ENCODE measurements at regions not wholly inside any gene's neighbourhood (a gene's known extent, or its start where the extent isn't known, plus 50 kb on each side); places are given as distances from the start of the nearest gene placed in this dataset.
"Not testable (repeated sequence)": the region's sequence is repeated elsewhere in the genome, so short reads cannot be mapped to it uniquely, and the experiment has no call there.

GRCh38 chr5:56406221-56406620, 173.1 kb upstream of the ANKRD55 start:
- DNase-seq, result no peak
- no peaks in the 10 kb centered on the region for H3K27me3 ChIP-seq
- FAIRE-seq, result no peak
- no peak for ATAC-seq
- H3K27ac ChIP-seq, result peak overlapping the region in 2 of 4 donors; percentile 49 to 76
- no peaks in the 10 kb centered on the region for H3K36me3 ChIP-seq
- 63% methylated on average over 1 of the region's 1 CpG for WGBS, 2 donors
- H3K4me3 ChIP-seq, result no peak overlapping the region
- intact Hi-C loops (cut with DNase I), result no loop called here
- H3K9me3 ChIP-seq, result no peaks in the 10 kb centered on the region
- peaks cover 8 to 44% (median 35%) of the 10 kb centered on the region in 3 donors for H3K4me1 ChIP-seq
- TF ChIP-seq, protein P1, sequence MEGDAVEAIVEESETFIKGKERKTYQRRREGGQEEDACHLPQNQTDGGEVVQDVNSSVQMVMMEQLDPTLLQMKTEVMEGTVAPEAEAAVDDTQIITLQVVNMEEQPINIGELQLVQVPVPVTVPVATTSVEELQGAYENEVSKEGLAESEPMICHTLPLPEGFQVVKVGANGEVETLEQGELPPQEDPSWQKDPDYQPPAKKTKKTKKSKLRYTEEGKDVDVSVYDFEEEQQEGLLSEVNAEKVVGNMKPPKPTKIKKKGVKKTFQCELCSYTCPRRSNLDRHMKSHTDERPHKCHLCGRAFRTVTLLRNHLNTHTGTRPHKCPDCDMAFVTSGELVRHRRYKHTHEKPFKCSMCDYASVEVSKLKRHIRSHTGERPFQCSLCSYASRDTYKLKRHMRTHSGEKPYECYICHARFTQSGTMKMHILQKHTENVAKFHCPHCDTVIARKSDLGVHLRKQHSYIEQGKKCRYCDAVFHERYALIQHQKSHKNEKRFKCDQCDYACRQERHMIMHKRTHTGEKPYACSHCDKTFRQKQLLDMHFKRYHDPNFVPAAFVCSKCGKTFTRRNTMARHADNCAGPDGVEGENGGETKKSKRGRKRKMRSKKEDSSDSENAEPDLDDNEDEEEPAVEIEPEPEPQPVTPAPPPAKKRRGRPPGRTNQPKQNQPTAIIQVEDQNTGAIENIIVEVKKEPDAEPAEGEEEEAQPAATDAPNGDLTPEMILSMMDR (IDR thresholded peaks at IDR 0.05), result no peak

GRCh38 chr5:56405116-56405908, 172.2 kb upstream of the ANKRD55 start:
- FAIRE-seq, result no peak
- intact Hi-C loops (cut with DNase I), result no loop called here

DNA sequence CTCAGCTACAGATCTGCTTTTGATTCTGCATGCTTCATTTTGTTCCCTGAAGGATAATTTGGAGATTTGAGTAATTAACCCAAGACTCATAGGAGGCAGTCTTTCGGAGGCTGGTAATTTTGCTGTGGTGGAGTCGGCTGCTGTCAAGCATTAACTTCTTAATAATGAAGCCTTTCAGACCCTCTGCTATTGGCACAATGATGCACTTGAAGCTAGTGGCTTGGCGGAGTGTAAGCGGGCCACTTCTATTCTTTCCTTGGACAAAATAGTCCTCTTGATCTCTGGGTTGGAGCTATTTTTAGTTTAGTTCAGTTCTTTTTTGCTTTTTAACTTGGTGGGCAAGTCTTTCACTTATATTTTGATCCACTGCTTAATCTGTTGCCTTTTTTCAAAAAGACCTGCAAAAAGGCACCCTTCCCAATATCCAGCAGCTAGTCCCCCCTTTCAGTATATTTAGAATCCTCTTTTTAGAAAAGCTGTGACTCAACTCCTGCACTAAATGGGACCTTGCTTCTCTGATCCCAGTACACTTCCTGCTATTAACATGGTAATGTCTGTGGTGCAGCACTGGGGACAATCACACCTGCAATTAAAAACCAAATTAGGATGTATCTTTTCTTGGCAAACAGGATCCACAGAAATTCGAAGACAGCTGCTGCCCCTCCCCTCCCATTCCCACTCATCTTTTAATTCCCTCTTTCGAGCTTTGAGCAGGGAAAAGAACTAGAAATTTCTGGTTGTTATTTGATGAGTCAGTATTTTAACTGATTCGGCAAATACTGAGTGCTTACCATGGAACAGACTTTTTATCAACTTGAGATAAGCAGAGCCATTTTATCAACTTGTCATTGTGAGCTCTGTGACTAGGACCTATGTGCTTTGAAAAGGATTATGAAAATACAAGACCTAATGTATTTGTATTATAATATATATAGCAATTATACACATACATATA, 169.4 kb upstream of the ANKRD55 start:
- Histone ChIP-seq H3K4me1 (peaks cover 8 to 39% (median 23%) of the 10 kb centered on the region in 3 donors), H3K27ac (peak overlapping the region in 3 of 4 donors; percentile 22 to 76 (median 25)), H3K36me3 (no peaks in the 10 kb centered on the region), H3K9me3 (no peaks in the 10 kb centered on the region), H3K4me3 (no peak overlapping the region), H3K27me3 (no peaks in the 10 kb centered on the region)
- ATAC-seq, result peak; percentile 61 to 82 (median 80)
- WGBS, 2 donors, result 41 to 49% methylated on average over 7 of the region's 7 CpGs
- no peak for FAIRE-seq
- no peak for DNase-seq
- TF ChIP-seq, protein P1 (IDR thresholded peaks at IDR 0.05), result no peak
- intact Hi-C loops (cut with DNase I), result no loop called here

More at GRCh38 chr5:56405116-56405908, 172.2 kb upstream of the ANKRD55 start:
- TF ChIP-seq, protein P1 (IDR thresholded peaks at IDR 0.05), result no peak
- 23 to 28% methylated on average over 4 of the region's 4 CpGs for WGBS, 2 donors
- DNase-seq, result no peak
- Histone ChIP-seq H3K4me1 (peaks cover 8 to 44% (median 35%) of the 10 kb centered on the region in 3 donors), H3K36me3 (no peaks in the 10 kb centered on the region), H3K4me3 (no peak overlapping the region), H3K27ac (peak overlapping the region in 3 of 4 donors; percentile 42 to 76 (median 49)), H3K27me3 (no peaks in the 10 kb centered on the region), H3K9me3 (no peaks in the 10 kb centered on the region)
- peak; percentile 27 to 66 (median 50) for ATAC-seq

GRCh38 chr5:56397796-56398195, 164.7 kb upstream of the ANKRD55 start:
- H3K9me3 ChIP-seq, H3K27me3 ChIP-seq: not testable (repeated sequence)
- WGBS, 2 donors, result 95 to 97% methylated on average over 22 to 24 of the region's 24 CpGs

GRCh38 chr5:56396634-56397033, 163.5 kb upstream of the ANKRD55 start:
- FAIRE-seq (peak; percentile 47), ATAC-seq (no peak), DNase-seq (no peak)
- H3K4me3 ChIP-seq, result no peak overlapping the region
- TF ChIP-seq, protein P1 (IDR thresholded peaks at IDR 0.05), result no peak
- H3K4me1 ChIP-seq, result no peaks in the 10 kb centered on the region
- no peaks in the 10 kb centered on the region for H3K36me3 ChIP-seq
- H3K9me3 ChIP-seq, result peaks cover 0 to 5% (median 0%) of the 10 kb centered on the region in 4 donors
- intact Hi-C loops (cut with DNase I), result no loop called here
- H3K27ac ChIP-seq, result no peak overlapping the region
- H3K27me3 ChIP-seq, result no peaks in the 10 kb centered on the region

More at GRCh38 chr5:56397796-56398195, 164.7 kb upstream of the ANKRD55 start:
- H3K4me3 ChIP-seq; H3K27ac ChIP-seq; H3K36me3 ChIP-seq; intact Hi-C loops (cut with DNase I); ATAC-seq; FAIRE-seq; H3K4me1 ChIP-seq: not testable (repeated sequence)
- DNase-seq, result peak in 1 of 6 donors; percentile 46
